NCI-H2196 treated with DMSO at 0.1 percent for 48 hours (cell line): ENCODE measurements at regions not wholly inside any gene's neighbourhood (a gene's known extent, or its start where the extent isn't known, plus 50 kb on each side); places are given as distances from the start of the nearest gene placed in this dataset.

Source experiments
- DNase-seq: peaks from one replicate; lab custom pipeline; 2025; ENCODE audit not compliant: unreplicated experiment; lab: John Stamatoyannopoulos, UW

DNA sequence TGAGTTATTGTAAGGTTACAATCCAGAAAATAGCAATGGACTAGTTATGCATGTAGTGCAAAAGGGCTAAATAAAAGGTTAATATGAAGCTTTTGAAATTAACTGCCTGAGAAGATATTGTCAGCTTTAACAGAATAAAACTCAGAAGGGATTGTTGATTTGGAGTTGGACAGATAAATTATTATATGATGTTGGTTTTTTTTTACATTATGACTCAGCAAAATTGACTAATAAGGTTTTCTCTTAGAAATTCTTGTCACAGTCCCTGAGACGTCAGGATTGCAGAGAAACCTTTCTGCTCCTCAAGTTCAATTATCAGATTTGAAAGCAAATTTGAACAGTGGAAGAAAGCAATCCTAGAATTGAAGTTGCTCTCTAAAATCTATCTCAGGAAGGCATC, 946.9 kb downstream of the CBLN2 start:
- DNase-seq: no peak

DNA sequence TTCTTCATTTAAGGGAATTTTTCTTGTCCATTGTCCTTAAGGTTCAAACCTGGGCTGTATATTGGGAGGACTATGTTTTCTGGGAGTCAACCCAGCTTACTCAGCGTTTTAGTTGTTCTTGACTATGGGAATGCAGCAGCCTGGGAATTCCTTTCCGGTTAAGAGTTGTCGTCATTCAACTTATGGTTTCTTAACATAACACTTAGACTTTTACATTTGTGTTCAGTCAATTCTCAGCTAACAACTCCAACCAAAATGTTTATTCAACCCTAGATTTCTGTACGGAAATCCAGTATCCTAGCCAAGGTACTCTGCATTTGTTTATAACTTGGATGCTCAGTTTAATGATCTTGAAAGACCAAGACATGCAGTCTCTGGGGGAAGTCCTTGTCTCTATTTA, 960.9 kb downstream of the CBLN2 start:
- no peak for DNase-seq

DNA sequence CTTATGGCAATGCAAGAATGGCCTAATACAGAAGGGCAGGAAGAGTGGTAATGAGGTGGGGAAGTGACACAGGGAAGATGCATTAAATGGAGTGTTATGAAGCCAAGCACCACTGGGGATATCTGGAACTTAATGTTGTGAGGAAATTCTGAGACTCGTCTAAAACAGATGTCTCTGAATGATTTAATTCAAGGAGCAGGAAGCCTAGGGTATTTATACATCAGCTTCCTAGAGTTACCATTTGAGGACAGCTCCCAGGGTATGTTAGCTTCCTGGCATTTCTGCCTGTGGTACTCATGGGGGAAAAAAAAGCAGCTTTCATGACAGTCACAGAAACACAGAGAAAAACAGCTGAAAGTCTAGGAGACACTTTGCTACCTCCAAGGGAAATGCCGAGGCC, 989.5 kb downstream of the CBLN2 start:
- DNase-seq: no peak

DNA sequence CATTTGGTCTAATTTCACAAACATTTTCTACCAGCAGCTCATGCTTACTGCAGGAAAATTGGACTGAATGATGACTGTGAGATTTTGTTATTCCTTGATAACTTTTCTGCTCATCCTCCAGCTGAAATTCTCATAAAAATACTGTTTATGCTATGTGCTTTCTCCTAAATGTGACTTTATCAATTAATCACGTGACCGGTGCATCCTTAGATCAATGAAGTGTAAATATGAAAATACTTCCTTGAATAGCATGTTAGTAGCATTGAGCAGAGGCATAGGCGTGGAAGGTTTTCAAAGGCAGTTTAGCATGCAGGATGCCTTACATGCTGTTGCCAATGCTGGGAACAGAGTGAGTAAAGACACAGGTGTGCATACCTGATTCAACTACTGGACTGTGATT, 1002.5 kb downstream of the CBLN2 start:
- no peak for DNase-seq

DNA sequence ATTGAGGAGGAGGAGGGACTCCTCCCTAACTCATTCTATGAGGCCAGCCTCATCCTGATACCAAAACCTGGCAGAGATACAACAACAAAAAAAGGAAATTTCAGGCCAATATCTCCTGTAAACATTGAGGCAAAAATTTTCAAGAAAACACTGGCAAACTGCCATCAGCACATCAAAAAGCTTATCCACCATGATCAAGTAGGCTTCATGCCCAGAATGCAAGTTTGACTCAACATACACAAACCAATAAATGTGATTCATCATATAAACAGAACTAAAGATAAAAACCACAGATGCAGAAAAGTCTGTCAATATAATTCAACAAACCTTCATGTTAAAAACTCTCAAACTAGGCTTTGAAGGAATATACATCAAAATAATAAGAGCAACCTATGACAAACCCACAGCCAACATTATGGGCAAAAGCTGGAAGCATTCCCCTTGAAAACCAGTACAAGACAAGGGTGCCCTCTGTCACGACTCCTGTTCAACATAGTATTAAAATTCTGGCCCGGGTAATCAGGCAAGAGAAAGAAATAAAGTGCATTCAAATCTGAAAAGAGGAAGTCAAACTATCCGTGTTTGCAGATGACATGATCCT, 1014.3 kb downstream of the CBLN2 start:
- no peak for DNase-seq

DNA sequence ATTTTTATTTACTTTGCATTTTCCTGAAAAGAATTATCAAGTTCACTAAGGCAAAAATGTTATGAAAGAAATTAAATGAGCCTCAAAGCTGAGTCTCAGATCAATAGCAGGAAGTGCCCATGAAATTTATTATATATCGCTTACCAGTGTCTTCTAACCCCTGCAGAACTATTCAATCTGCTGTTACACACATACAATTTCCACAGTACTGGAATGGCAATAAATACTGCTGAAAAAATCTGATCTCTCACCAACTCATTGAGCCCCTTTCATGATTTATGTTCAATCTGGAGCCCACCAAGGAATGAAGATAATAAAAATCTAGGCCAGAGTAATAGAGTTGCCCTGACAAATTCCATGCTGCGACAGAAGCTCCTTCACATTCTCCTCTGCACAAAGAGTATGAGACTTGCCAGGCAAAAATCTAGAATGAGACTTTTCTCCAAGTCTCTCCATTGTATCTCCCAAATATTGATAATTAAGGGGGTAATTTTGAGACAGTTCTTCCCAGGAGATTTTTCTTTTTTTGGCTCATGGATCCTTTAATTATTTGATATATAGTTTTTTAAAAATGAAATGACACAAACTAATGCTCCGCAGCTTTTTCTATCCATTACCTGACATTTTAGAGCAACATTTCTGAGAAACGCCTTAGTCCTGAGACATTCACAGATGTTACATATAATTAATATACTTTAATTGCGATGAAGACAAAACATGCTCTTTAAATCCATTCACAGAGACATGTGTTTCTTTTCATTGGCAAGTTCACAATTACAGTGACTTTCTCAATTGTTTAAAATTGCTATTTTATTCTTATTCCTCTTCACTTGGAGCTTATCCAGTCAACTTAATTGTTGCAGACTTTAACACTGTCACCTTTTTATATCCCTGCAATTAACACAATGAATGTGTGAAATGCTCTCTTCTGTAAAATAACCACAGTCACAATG, 1020.4 kb downstream of the CBLN2 start:
- no peak for DNase-seq

DNA sequence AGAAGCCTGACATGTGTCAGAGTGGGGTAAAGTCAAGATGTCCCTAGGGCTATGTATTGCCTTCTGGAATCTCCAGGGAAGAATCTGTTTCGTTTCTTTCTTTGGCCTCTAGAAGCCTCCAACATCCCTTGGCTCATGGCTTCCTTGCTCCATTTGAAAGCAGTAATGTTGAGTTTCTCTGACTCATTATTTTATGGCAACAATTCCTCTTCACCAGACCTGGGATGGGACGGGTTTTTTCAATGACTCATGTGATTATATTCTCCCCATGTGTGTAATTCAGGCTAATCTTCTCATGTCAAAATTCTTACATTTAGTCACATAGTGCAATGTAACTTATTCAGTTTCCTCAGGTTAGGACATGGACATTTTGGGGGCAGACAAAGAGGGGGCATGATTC, 1038.6 kb downstream of the CBLN2 start:
- no peak for DNase-seq

DNA sequence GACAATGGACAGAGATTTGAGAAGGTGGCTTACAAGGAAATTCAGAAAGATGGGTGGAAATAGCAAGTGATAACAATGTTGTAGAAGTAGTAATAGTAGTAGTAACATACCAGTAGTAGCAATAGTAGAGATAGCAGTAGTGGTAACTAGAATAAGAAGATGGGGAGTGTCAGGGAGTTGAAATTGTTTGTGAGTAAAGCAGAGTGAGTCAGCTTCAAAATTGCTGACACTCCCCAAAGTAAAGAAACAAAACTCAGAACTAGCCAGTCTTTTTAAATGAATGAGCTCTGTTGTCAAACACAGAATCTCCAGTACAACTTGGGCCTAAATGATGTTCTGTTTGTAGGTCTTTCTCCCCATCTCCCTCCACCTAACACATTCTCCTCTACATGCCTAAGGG, 1040.9 kb downstream of the CBLN2 start:
- no peak for DNase-seq

DNA sequence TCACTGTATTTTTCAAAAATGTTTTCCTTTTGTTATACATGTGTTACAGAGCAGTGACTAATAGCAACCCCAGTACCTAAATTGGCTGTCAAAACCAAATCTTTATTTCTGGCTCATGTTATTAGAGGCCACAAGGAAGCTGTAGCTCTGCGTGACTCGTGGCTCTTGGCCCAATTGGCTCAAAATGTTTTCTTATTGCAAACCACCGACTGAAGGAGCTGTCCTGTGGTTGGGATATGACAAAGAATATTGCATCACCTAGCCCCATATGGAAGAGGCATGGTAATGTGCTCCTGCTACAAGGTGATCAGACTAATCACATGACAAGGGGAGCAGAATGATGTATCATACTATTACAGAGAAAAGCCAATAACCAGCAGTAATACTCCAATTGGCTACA, 1058.5 kb downstream of the CBLN2 start:
- no peak for DNase-seq

DNA sequence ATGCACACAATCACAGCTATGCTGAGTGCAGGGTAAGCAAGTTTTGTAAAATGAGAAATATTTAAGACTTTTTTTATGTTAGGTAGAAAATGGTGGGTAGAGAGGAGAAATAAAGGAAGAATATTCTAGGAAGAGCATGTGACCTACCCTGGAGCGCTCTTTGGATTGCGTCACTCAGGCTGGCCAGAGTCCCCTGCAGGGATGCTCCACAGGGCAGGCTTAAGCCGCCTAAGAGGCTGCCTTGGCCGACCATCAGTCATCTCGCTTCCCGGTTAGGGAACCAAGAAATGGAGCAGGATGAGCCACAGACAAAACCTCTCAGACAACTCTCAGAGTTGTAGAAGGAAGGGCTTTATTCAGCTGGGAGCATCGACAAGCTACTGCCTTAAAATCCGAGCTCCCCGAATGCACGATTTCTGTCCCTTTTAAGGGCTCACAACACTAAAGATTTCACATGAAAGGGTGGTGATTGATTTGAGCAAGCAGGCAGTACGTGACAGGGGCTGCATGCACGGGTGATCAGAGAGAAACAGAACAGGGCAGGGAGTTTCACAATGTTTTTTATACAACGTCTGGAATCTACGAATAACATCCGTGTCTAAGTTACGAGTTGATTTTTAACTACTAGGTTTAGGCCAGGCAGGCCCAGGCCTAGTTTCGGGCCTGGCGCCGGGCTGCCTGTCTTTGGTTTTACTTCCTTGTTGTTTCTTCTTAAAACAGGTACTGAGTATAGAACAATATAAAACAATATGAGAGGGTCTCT, 1072.0 kb downstream of the CBLN2 start:
- no peak for DNase-seq

DNA sequence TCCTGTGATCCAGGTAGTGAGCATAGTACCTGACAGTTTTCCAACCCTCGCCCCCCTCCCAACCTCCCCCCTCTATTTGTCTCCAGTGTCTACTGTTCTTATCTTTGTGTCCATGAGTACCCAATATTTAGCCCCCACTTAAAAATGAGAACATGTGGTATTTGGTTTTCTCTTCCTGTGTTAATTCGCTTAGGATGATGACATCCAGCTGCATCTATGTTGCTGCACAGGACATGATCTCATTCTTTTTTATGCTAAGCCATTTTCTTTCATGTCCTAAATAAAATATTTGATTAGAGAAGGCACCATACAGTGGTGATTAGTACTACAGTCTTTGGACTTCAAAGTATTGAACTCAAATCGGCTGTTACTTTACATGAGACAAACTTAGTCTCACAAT, 1087.9 kb downstream of the CBLN2 start:
- DNase-seq: no peak

DNA sequence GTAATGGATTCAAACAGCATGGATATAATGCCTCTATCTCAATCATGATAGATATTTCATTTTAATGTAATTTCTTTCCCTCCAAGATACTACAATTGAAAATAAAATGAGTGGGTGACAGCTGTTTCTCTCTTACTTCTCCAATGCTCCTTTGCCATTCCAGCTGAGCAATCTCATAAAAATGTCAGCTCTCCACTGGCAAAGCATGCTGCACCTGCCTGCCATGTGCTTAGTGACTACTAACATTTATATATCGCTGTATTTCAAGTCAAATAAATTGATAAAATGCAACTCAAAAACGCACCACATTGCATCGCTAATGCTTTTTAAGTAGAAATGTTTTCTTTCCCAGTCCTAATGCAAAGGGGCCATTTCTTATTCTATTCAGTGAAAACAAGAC, 1093.9 kb downstream of the CBLN2 start:
- no peak for DNase-seq

DNA sequence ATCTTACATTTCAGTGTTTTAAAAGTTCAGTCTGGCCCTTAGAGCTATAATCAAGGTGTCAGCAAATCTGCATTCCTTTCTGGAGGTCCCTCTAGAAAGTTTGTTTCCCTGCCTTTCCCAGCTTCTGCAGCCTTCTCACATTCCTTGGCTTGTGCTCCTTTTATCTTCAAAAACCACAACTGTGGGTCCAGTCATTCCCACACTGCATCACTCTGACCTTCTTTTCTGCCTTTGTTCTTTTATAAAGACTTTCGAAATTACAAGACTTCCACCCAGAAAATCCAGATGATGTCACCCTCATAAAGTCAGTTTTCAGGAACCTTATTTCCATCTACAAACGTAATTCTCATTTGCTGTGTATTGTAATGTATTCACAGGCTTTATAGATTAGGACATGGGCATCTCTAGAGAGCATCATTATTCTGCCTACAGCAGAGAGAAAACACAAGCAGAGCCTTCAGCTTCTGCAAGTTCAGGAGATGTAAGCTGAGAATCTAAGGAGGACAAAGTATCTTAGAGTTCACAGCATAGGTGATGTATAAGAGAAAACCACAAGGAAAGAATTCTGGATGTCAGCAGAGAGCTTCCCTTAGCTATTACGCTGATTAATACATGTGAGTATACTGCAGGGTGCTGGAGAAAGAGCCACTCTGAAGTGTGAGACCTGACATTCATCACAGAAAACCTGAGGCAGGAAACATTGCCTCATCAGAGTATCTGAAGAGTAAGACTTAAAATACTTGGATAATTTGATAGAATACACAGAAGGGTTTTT, 1100.2 kb downstream of the CBLN2 start:
- no peak for DNase-seq

DNA sequence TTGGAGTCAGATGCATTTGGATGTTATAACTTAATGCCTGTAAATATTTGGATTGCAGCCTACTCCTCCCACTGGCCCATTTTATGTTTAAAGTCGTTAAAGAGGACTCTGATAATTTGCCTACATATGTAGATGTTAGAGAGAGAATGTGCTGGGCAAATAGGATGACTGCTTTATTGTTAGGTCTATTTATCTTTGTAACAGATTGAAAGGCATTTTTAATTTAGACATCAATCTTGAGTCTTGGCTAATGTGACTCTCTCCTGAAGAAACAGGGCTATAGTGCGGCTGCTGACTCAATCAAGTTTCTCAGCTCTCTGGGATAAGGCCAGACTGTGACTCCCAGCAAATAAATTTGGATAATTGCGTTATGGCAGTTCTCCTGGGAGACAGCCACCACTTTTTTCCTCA, 1101.4 kb downstream of the CBLN2 start:
- DNase-seq: no peak

DNA sequence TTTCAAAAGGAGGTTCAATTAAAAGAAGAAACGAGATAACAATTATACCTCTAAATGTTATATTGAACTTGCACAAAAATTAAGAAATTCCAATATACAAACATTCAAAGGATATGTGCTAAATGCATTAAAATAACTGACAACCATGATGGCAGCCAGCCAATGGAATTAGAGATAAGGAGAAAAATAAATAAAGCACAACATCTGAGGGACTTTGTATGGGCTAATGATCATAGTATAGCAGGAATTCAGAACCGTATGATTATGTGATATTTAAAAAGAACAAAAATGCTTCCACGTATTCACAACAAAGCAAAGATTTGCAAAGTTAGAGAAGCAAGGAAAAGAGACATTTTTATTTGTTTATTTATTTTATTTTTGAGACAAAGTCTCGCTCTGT, 1103.0 kb downstream of the CBLN2 start:
- no peak for DNase-seq

DNA sequence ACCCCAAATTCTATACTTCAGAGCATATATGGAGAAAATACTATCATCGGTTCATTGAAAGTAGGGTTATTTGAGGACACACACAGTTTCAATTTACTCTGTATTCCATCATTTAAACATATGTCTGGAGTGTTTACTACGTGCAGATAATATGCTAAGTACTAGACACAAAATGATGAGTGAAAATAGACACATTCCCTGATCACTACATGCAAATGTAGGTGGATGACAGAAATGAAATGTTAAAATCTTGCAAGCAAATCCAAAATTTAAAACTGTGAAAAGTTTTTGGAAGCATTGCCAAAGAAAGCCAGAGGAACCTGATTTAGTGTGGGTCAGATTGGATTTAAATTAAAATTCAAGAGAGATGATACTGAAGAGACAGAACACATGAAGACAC, 1106.6 kb downstream of the CBLN2 start:
- no peak for DNase-seq

DNA sequence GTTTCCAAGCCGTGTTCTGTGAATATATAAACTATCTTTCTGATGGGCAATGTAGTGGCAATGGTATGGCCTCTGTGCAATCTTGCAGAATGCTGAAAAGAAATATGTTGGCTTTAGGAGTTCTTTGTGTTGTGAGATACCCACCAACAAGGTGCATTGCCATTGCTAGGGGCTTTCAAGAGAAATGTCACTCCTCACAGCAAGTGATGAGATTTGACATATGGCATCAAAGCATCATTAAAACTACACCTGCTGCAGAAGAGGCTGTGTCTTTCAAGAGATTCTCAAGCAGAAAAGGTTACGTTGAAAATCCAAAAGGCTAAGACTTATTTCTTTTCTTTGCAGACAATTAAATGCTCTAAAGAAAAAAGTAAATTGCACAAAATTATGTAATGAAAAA, 1110.8 kb downstream of the CBLN2 start:
- DNase-seq: no peak

DNA sequence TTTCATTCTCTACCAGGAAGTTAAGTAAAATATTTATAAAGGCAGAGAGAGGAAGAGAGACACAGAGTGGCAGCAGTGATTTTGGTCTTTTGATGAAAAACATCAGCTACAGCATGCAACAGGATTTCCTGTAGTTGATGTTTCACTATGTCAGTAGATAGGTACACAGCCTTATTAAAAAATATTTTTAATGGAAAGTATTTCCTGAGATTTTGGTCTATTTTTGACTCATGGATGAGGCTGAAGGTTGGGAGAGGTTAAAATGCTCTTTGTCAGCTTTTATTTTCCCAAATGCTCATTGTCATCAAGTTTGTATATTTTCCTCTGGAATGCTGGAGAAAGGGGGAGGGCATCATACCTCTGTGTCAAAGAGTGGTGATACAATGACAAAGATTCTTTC, 1112.5 kb downstream of the CBLN2 start:
- no peak for DNase-seq

DNA sequence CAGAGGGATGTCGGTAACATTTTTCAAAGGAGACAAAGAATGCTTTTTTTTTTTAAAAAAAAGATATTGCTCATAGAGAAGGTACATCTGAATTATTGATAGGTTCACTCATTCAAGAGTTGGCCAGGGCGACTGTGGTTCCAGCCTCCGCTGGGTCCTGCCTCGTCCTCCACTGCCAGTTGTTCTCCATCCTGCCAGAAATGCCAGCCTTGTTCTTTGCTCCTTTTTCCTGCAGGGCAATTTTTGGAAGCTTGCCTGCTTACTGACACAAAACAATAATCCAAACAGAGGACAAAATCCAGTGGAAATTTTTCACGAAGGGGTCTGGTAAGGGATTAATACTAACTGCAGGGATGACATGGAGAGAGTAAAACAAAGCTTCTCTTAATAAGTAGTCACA, 1113.0 kb downstream of the CBLN2 start:
- DNase-seq: no peak

DNA sequence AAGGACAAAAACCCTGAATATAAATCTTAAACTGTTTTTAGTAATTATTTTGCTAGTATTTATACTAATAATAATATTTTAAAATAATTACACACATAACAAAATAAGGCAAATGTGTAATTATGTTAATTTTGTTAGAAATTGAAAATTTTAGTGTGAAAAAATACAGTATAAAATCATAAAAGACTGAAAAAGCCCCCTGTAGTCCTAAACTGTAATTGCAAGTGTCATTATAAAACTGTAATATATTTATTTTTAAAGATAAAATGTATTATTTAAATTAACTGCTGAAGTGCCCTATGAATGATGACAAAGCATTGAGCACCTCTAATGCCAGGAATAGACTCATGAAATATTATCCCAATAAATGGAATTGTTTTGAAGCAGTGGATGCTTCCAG, 1117.7 kb downstream of the CBLN2 start:
- DNase-seq: no peak

DNA sequence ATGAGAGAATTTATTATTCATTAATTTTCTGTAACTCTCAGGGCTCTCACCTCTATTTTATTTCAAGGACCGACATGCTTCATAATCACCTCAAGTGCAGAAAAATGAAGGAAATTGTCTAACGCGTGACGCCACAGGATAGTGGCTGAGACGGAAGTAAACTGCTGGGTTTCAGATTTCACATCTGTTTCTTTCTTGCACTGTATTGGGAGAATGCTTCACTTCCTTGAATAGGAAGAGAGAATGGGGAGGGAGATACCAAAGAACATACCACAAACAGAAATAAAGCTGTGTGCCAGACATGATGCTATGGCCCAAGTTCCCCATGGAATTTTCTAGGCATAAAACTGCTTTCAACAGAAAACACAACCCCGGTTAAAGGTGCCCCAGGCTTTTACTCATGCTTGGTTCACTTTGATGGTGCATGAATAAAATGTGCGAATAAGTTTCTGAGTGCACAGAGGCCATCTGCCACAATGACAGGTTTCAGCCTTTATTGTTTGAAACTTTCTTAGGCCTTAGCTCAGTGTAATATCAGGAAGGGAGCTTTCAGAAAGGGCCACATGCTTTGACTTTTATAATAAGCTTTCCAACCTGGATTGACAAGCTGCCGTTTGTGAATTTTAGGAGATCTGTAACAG, 1116.4 kb downstream of the SOCS6 start:
- no peak for DNase-seq
